ENCODE measurements at regions not wholly inside any gene's neighbourhood (a gene's known extent, or its start where the extent isn't known, plus 50 kb on each side); places are given as distances from the start of the nearest gene placed in this dataset.

DNA sequence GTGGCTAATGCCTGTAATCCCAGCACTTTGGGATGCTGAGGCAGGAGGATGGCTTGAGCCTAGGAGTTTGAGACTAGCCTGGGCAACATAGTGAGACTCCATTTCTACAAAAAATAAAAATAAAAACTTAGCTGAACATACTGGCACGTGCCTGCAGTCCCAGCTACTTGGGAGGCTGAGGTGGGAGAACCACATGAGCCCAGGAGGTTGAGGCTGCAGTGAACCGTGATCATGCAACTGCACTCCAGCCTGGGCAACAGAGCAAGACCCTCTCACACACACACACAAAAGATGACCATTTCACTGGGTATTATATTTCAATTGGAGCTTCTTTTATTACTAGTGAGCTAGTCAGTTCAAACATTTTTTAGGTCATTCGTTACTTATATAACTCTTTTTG is 116.9 kb upstream of the SLC35F3 start:
- no peak for DNase-seq (ENCODE audit: low read depth)
- H3K4me3 ChIP-seq (ENCODE audit: low read depth, low read length): no peak overlapping the region
- TF ChIP-seq, protein P1, sequence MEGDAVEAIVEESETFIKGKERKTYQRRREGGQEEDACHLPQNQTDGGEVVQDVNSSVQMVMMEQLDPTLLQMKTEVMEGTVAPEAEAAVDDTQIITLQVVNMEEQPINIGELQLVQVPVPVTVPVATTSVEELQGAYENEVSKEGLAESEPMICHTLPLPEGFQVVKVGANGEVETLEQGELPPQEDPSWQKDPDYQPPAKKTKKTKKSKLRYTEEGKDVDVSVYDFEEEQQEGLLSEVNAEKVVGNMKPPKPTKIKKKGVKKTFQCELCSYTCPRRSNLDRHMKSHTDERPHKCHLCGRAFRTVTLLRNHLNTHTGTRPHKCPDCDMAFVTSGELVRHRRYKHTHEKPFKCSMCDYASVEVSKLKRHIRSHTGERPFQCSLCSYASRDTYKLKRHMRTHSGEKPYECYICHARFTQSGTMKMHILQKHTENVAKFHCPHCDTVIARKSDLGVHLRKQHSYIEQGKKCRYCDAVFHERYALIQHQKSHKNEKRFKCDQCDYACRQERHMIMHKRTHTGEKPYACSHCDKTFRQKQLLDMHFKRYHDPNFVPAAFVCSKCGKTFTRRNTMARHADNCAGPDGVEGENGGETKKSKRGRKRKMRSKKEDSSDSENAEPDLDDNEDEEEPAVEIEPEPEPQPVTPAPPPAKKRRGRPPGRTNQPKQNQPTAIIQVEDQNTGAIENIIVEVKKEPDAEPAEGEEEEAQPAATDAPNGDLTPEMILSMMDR (conservative IDR thresholded peaks at IDR 0.05; ENCODE audit: low read depth, low read length): no peak

DNA sequence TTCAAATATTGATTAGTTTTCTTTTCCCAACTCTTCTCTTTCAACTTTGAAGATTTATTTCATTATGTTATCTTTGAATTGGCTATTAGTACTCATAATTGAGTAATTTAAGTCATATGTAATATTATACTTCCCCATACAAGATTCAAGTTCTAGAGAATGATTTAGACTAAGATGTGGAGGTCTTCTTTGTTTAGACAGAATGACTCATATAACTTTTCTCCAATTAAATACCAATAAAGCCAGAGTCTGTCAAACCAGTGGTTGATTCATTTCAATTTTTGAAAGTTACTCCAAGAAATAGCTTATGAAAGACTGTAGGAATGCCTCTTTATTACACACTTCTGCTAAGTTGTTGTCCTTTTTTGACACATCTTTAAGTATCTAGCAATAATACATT is 115.8 kb upstream of the SLC35F3 start:
- TF ChIP-seq, protein P1 (conservative IDR thresholded peaks at IDR 0.05; ENCODE audit: low read depth, low read length): no peak
- H3K4me3 ChIP-seq (ENCODE audit: low read depth, low read length): no peak overlapping the region
- no peak for DNase-seq (ENCODE audit: low read depth)

DNA sequence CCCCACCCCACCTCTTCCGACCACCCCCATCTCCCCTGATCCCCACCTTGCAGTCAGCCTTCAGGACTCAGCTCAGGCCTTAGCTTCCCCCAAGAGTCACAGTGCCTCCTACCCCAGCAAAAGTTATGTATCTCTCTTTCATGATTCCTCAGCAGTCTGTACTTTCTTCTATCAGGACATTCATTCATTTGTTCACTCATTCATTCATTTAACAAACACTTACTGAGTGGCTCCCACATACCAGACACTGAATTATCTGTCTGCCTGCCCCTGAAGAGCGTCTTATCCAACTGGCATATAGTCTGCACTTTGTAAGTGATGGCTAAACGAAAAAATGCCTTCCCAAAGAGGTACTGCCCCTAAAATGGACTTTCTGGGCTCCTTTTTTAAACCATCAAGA is 114.4 kb upstream of the SLC35F3 start:
- TF ChIP-seq, protein P1 (conservative IDR thresholded peaks at IDR 0.05; ENCODE audit: low read depth, low read length): no peak
- H3K4me3 ChIP-seq (ENCODE audit: low read depth, low read length): no peak overlapping the region
- no peak for DNase-seq (ENCODE audit: low read depth)

DNA sequence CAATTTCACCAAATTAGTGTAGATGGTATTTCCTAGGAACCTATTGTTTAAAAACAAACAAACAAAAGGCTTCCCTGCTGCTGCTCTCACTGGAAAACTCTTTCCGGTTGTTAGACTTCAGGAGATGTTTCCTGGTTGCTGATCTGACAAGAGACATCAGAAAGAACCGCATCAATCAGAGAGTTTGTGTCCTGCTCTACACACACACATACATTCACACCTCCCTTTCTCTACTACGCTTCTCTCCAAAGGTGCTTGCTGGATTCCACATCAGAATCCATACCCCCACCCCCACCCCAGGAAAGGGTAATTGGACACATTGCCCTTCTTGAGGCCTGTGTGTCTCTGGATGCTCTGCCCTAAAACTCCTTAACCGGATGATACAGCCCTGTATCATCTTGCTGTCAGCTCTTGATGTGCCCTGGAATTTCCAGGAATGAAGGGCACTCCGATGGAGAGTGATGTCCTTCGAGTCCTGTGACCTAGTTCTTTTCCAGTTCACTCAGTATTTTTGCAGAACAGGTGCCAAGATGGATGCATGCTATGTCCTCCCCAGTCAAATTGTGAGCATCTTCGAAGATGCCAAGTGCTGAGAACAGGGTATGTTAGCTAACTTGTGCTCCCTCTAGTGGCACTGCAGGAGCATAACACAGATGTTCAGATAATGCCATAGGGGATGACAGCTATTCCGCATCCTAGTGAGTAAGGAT is 113.7 kb upstream of the SLC35F3 start:
- TF ChIP-seq, protein P1 (conservative IDR thresholded peaks at IDR 0.05; ENCODE audit: low read depth, low read length): peak; percentile 93
- H3K4me3 ChIP-seq (ENCODE audit: low read depth, low read length): no peak overlapping the region
- peak; percentile 77 for DNase-seq (ENCODE audit: low read depth)

- no peak for DNase-seq (ENCODE audit: low read depth)
- no peak overlapping the region for H3K4me3 ChIP-seq (ENCODE audit: low read depth, low read length)
- TF ChIP-seq, protein P1 (conservative IDR thresholded peaks at IDR 0.05; ENCODE audit: low read depth, low read length): no peak
These were observed 113.1 kb upstream of the SLC35F3 start for GRCh38 chr1:233791372-233791703.

- TF ChIP-seq, protein P1 (conservative IDR thresholded peaks at IDR 0.05; ENCODE audit: low read depth, low read length): no peak
- DNase-seq (ENCODE audit: low read depth): no peak
- no peak overlapping the region for H3K4me3 ChIP-seq (ENCODE audit: low read depth, low read length)
These were observed 112.8 kb upstream of the SLC35F3 start for GRCh38 chr1:233791721-233792120.

DNA sequence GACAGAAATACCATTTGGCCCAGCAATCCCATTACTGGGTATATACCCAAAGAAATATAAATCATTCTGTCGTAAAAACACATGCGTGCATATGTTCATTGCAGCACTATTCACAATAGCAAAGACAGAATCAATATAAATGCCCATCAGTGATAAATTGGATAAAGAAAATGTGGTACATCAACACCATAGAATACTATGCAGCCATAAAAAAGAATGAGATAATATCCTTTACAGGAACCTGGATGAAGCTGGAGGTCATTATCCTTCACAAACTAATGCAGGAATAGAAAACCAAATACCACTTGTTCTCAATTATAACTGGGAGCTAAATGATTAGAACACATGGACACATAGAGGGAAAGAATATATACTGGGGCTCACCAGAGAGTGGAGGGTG is 109.6 kb upstream of the SLC35F3 start:
- TF ChIP-seq, protein P1 (conservative IDR thresholded peaks at IDR 0.05; ENCODE audit: low read depth, low read length): no peak
- DNase-seq (ENCODE audit: low read depth): no peak

More for the DNA sequence above, 109.6 kb upstream of the SLC35F3 start:
- no peak overlapping the region for H3K4me3 ChIP-seq (ENCODE audit: low read depth, low read length)
